ENCODE measurements at regions not wholly inside any gene's neighbourhood (a gene's known extent, or its start where the extent isn't known, plus 50 kb on each side); places are given as distances from the start of the nearest gene placed in this dataset.
A peak's percentile ranks its signal among the peaks of the same experiment; 100 is the strongest.

- TF ChIP-seq, protein P1, sequence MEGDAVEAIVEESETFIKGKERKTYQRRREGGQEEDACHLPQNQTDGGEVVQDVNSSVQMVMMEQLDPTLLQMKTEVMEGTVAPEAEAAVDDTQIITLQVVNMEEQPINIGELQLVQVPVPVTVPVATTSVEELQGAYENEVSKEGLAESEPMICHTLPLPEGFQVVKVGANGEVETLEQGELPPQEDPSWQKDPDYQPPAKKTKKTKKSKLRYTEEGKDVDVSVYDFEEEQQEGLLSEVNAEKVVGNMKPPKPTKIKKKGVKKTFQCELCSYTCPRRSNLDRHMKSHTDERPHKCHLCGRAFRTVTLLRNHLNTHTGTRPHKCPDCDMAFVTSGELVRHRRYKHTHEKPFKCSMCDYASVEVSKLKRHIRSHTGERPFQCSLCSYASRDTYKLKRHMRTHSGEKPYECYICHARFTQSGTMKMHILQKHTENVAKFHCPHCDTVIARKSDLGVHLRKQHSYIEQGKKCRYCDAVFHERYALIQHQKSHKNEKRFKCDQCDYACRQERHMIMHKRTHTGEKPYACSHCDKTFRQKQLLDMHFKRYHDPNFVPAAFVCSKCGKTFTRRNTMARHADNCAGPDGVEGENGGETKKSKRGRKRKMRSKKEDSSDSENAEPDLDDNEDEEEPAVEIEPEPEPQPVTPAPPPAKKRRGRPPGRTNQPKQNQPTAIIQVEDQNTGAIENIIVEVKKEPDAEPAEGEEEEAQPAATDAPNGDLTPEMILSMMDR (IDR thresholded peaks at IDR 0.05; ENCODE audit: extremely low read depth, missing control alignments), result no peak
- no peak for DNase-seq (ENCODE audit: low spot score)
These were observed 217.0 kb upstream of the CCN2 start for GRCh38 chr6:132167929-132168892.

DNA sequence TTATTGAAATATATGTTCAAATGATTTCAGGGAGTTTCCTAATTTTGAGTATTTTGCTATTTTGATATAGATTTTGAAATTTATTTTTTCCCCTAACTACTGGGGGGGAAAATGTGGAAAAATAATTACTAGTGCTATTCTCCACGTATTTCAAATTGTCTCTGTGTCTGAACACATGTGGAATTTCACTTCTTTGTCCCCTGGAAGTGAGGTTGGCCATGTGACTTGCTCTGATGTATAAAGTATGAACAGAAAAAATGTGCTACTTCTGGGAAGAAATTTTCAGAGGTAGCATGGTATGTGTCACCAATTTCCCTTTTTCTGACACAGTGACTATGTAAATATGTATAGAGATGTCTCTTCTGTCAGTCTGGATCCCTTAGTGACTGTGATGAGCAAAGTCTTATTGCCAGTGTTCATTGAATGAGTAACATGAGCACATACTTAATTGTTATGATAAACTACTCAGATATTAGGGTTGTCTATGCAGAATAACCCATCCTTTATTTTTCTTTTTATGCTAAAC lies 215.4 kb upstream of the CCN2 start:
- TF ChIP-seq, protein P1 (IDR thresholded peaks at IDR 0.05; ENCODE audit: extremely low read depth, missing control alignments), result no peak
- no peak for DNase-seq (ENCODE audit: low spot score)

DNA sequence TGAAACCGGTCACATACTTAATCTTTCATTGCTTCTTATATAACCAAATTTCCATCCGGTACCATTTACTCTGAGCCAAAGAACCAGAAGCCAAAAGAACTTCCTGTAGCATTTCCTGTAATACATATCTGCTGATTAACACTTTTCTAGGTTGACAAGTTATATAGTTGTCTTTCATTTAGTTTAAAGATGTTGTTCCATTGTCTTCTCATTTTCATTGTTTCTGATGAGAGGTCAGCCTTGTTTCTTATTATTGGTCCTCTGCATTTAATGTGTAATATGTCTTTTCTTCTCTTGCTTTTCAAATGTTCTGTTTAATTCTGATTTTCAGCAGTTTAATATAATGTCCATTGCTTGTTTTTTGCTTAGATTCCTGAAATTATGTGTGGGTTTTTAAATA lies 214.5 kb upstream of the CCN2 start:
- TF ChIP-seq, protein P1 (IDR thresholded peaks at IDR 0.05; ENCODE audit: extremely low read depth, missing control alignments), result no peak
- DNase-seq (ENCODE audit: low spot score), result no peak

GRCh38 chr6:132161283-132161682 lies 210.1 kb upstream of the CCN2 start:
- DNase-seq (ENCODE audit: low spot score), result peak; percentile 7
- TF ChIP-seq, protein P1 (IDR thresholded peaks at IDR 0.05; ENCODE audit: extremely low read depth, missing control alignments), result no peak

- DNase-seq (ENCODE audit: low spot score), result no peak
- TF ChIP-seq, protein P1 (IDR thresholded peaks at IDR 0.05; ENCODE audit: extremely low read depth, missing control alignments), result no peak
These were observed 202.2 kb upstream of the CCN2 start for GRCh38 chr6:132153221-132153898.

DNA sequence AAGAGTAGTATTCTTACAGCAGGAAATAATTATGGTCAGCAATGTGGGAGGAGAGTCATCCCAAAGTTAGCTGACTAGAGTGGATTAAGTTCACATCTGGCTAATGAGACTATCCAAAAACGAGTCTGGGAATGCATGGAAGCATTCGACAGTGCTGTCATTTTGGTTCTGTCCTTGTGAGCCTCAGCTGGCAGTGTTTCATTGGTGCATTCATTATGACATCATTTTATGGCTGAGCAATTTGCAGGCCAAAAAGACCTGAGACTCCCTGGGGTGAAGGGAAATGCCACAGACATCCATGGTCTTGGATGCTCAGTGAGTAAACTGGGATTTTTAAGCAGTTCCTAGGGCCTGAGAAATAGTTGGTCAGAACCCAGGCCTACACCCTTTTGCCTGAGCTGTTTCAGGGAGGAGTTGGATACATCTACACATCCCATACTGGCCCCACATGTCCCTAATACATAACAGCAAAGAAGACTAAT lies 196.4 kb upstream of the CCN2 start:
- TF ChIP-seq, protein P1 (IDR thresholded peaks at IDR 0.05; ENCODE audit: extremely low read depth, missing control alignments), result no peak
- DNase-seq (ENCODE audit: low spot score), result no peak

GRCh38 chr6:132144456-132144855 lies 193.3 kb upstream of the CCN2 start:
- TF ChIP-seq, protein P1 (IDR thresholded peaks at IDR 0.05; ENCODE audit: extremely low read depth, missing control alignments), result no peak
- DNase-seq (ENCODE audit: low spot score), result no peak
